ENCODE measurements at regions not wholly inside any gene's neighbourhood (a gene's known extent, or its start where the extent isn't known, plus 50 kb on each side); places are given as distances from the start of the nearest gene placed in this dataset.

- Mint-ChIP-seq H3K27me3 (ENCODE audit: low read depth) (no peaks in the 10 kb centered on the region), H3K27ac (ENCODE audit: unreplicated experiment) (no peak overlapping the region), H3K4me3 (no peak overlapping the region), H3K9me3 (peaks cover 3% of the 10 kb centered on the region), H3K36me3 (ENCODE audit: low read depth) (no peaks in the 10 kb centered on the region), H3K4me1 (peaks cover 24% of the 10 kb centered on the region)
- TF ChIP-seq CTCF (conservative IDR thresholded peaks at IDR 0.05): no peak
- no peak for DNase-seq (ENCODE audit: low read depth, low spot score)
Observed at GRCh38 chr11:130604606-130605005, 156.2 kb downstream of the ADAMTS15 start.

GRCh38 chr11:130606178-130606577, 157.7 kb downstream of the ADAMTS15 start:
- no peak for DNase-seq (ENCODE audit: low read depth, low spot score)
- Mint-ChIP-seq H3K27me3 (ENCODE audit: low read depth) (no peaks in the 10 kb centered on the region), H3K27ac (ENCODE audit: unreplicated experiment) (no peak overlapping the region), H3K9me3 (peaks cover 3% of the 10 kb centered on the region), H3K4me1 (peaks cover 14% of the 10 kb centered on the region), H3K4me3 (no peak overlapping the region), H3K36me3 (ENCODE audit: low read depth) (no peaks in the 10 kb centered on the region)
- TF ChIP-seq CTCF (conservative IDR thresholded peaks at IDR 0.05): no peak

- H3K27ac Mint-ChIP-seq (ENCODE audit: unreplicated experiment): peak overlapping the region; percentile 37
- TF ChIP-seq CTCF (conservative IDR thresholded peaks at IDR 0.05): no peak
- H3K36me3 Mint-ChIP-seq (ENCODE audit: low read depth): no peaks in the 10 kb centered on the region
- DNase-seq (ENCODE audit: low read depth, low spot score): no peak
- peaks cover 3% of the 10 kb centered on the region for H3K9me3 Mint-ChIP-seq
- peaks cover 15% of the 10 kb centered on the region for H3K4me1 Mint-ChIP-seq
- no peaks in the 10 kb centered on the region for H3K27me3 Mint-ChIP-seq (ENCODE audit: low read depth)
- H3K4me3 Mint-ChIP-seq: no peak overlapping the region
Observed at GRCh38 chr11:130606781-130607511, 158.5 kb downstream of the ADAMTS15 start.

- DNase-seq (ENCODE audit: low read depth, low spot score): no peak
- no peaks in the 10 kb centered on the region for H3K27me3 Mint-ChIP-seq (ENCODE audit: low read depth)
- H3K36me3 Mint-ChIP-seq (ENCODE audit: low read depth): no peaks in the 10 kb centered on the region
- no peak overlapping the region for H3K27ac Mint-ChIP-seq (ENCODE audit: unreplicated experiment)
- H3K9me3 Mint-ChIP-seq: peaks cover 3% of the 10 kb centered on the region
- peaks cover 12% of the 10 kb centered on the region for H3K4me1 Mint-ChIP-seq
- no peak overlapping the region for H3K4me3 Mint-ChIP-seq
- TF ChIP-seq CTCF (conservative IDR thresholded peaks at IDR 0.05): no peak
Observed at GRCh38 chr11:130608287-130608686, 159.8 kb downstream of the ADAMTS15 start.

- Mint-ChIP-seq H3K27me3 (ENCODE audit: low read depth) (no peaks in the 10 kb centered on the region), H3K27ac (ENCODE audit: unreplicated experiment) (no peak overlapping the region), H3K4me1 (peaks cover 10% of the 10 kb centered on the region), H3K9me3 (no peaks in the 10 kb centered on the region), H3K36me3 (ENCODE audit: low read depth) (no peaks in the 10 kb centered on the region), H3K4me3 (no peak overlapping the region)
- no peak for DNase-seq (ENCODE audit: low read depth, low spot score)
- no peak for TF ChIP-seq CTCF (conservative IDR thresholded peaks at IDR 0.05)
Observed at GRCh38 chr11:130609121-130610035, 160.9 kb downstream of the ADAMTS15 start.
